ENCODE measurements at regions not wholly inside any gene's neighbourhood (a gene's known extent, or its start where the extent isn't known, plus 50 kb on each side); places are given as distances from the start of the nearest gene placed in this dataset.

- no peak for TF ChIP-seq REST (IDR thresholded peaks at IDR 0.05; ENCODE audit: unreplicated experiment)
- no peak for TF ChIP-seq EZH2 (IDR thresholded peaks at IDR 0.05; ENCODE audit: low read depth, unreplicated experiment)
- no peak for TF ChIP-seq ZNF331 (CRISPR knock-in tag; IDR thresholded peaks at IDR 0.05; ENCODE audit: low read depth)
- TF ChIP-seq STAT1 (IDR thresholded peaks at IDR 0.05; ENCODE audit: unreplicated experiment), result no peak
- no peak for TF ChIP-seq NANOG (IDR thresholded peaks at IDR 0.05; ENCODE audit: borderline replicate concordance)
- no peak for TF ChIP-seq POLR2AphosphoS5 (IDR thresholded peaks at IDR 0.05; ENCODE audit: low read depth)
- TF ChIP-seq JUNB (IDR thresholded peaks at IDR 0.05; ENCODE audit: unreplicated experiment), result no peak
Measured at GRCh38 chr14:104262515-104263514, 124.4 kb downstream of the KIF26A start (continued).

GRCh38 chr14:104263675-104264358 lies 125.4 kb downstream of the KIF26A start:
- H3K79me2 ChIP-seq (replicated peaks; ENCODE audit: insufficient read depth), result no peaks in the 10 kb centered on the region
- Mint-ChIP-seq H3K4me3 (no peak overlapping the region), H3K27ac (no peak overlapping the region), H3K4me1 (peaks cover 6% of the 10 kb centered on the region; the same call in 2 of the 3 replicates), H3K27me3 (ENCODE audit: insufficient read depth, low read depth, poor library complexity) (peaks cover 11% of the 10 kb centered on the region), H3K36me3 (ENCODE audit: low read depth) (0 out of 3 replicates have a peak, but pooled peaks cover 3% of the 10 kb centered on the region), H3K9me3 (peaks cover 15% of the 10 kb centered on the region; the same call in 2 of the 3 replicates)
- no peaks in the 10 kb centered on the region for H3K36me3 ChIP-seq (ENCODE audit: insufficient read depth)
- no peaks in the 10 kb centered on the region for H4K20me1 ChIP-seq (replicated peaks; ENCODE audit: insufficient read depth)
- no peak overlapping the region for H3K27ac ChIP-seq (ENCODE audit: low read depth)
- no peaks in the 10 kb centered on the region for H3K4me1 ChIP-seq (ENCODE audit: insufficient read depth)
- ATAC-seq (no peak), DNase-seq (ENCODE audit: low spot score) (no peak)
- no peak overlapping the region for H3K4me3 ChIP-seq
- H3K27me3 ChIP-seq (ENCODE audit: insufficient read depth), result no peaks in the 10 kb centered on the region
- H3F3A ChIP-seq (replicated peaks; ENCODE audit: low read depth), result no peaks in the 10 kb centered on the region
- no peaks in the 10 kb centered on the region for H3K9me2 ChIP-seq (ENCODE audit: insufficient read depth)
- H3K4me2 ChIP-seq, result no peak overlapping the region
- no peak overlapping the region for H2AFZ ChIP-seq
- TF ChIP-seq, protein P1, sequence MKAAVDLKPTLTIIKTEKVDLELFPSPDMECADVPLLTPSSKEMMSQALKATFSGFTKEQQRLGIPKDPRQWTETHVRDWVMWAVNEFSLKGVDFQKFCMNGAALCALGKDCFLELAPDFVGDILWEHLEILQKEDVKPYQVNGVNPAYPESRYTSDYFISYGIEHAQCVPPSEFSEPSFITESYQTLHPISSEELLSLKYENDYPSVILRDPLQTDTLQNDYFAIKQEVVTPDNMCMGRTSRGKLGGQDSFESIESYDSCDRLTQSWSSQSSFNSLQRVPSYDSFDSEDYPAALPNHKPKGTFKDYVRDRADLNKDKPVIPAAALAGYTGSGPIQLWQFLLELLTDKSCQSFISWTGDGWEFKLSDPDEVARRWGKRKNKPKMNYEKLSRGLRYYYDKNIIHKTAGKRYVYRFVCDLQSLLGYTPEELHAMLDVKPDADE (IDR thresholded peaks at IDR 0.05), result no peak
- TF ChIP-seq ZNF114 (CRISPR knock-in tag; IDR thresholded peaks at IDR 0.05) (no peak), EZH2phosphoT487 (IDR thresholded peaks at IDR 0.05; ENCODE audit: unreplicated experiment) (no peak), CREB1 (CRISPR knock-in tag; IDR thresholded peaks at IDR 0.05; ENCODE audit: low read depth) (no peak), NANOG (IDR thresholded peaks at IDR 0.05; ENCODE audit: borderline replicate concordance) (no peak), STAT1 (IDR thresholded peaks at IDR 0.05; ENCODE audit: unreplicated experiment) (no peak), ZNF331 (CRISPR knock-in tag; IDR thresholded peaks at IDR 0.05; ENCODE audit: low read depth) (no peak), ZNF462 (CRISPR knock-in tag; IDR thresholded peaks at IDR 0.05) (no peak), EZH2 (IDR thresholded peaks at IDR 0.05; ENCODE audit: low read depth, unreplicated experiment) (no peak), JUNB (IDR thresholded peaks at IDR 0.05; ENCODE audit: unreplicated experiment) (no peak)

Measured in GM23338 (cell line).